HG02623 (cell line): ENCODE measurements at regions not wholly inside any gene's neighbourhood (a gene's known extent, or its start where the extent isn't known, plus 50 kb on each side); places are given as distances from the start of the nearest gene placed in this dataset.

ENCODE experiments used
- ATAC-seq: cut with Tn5 transposase; IDR thresholded peaks from one replicate; pipeline ENCODE4 v1.9.1; 2021; ENCODE audit warnings: moderate library complexity; ENCODE audit not compliant: unreplicated experiment

DNA sequence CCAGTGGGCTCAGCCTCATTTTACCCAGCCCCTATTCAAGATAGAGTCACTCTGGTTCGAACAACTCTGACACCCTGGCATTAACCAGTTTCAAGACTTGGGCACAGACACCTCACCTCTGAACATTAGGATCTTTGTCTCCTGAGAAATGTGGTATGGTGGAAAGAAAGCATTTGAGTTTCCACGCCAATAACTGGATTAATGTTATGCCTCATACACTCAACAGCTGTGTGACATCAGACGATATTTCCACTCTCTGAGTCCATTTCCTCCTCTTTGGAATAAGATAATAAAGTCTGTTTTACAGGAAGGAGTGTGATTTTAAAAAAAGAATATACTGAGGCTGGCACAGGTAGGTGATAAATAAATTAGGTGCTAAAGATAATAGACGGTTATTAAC lies 121.3 kb upstream of the CHL1 start:
- ATAC-seq: no peak

DNA sequence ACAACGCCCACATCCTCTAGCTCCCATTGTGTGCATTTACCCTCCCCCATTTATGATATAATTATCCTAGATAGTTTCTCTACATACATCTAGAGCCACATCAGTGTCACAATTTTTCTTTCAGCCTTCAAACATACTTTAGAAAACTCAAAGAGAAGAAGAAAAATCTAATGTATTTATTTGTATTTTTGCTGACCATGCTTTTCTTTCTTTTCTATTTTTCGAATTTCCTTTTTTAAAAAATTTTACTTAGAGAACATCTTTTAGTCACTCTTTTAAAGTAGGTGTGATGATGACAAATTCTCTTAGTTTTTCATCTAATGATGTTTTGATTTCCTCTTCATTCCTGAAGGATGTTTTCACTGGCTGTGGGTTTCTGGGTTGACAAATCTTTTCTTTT lies 117.0 kb upstream of the CHL1 start:
- no peak for ATAC-seq

DNA sequence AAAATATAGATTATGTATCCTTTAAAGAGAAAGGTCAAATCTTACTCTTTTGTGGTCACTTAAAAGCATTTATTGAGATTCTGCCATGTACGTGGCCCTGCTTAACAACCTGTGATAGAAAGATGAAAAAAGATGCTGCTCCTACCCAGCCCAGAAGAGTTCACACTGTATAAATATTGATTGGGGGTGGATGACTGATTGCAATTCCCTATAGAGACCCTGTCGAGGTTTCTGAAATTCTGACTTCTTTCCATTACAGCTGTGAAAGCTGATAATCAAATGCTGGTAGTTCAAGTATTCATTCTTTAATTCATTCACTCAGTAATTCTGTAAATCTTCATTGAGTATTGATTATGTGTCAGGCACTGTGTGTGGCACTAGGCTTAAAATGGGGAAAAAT lies 114.1 kb upstream of the CHL1 start:
- ATAC-seq: no peak

GRCh38 chr3:83096-83495 lies 113.5 kb upstream of the CHL1 start:
- ATAC-seq: no peak

DNA sequence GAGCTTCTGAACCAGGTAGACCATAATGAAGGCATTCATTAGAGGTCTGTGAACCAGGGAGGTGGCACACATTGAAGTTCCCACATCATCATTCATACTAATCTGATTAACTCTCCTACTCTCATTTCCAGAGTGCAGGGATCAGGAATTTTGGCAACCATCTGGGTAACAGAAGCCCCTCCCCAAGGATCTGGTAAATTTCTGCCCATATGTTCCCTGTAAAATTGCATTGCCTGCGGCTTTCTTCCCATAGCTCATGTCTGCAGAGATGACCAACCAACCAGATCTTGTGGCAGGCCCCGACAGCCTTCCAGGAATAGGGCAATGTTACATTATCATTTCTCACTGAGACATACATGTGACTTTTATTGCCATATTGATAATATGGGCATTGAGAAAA lies 111.4 kb upstream of the CHL1 start:
- ATAC-seq: no peak

DNA sequence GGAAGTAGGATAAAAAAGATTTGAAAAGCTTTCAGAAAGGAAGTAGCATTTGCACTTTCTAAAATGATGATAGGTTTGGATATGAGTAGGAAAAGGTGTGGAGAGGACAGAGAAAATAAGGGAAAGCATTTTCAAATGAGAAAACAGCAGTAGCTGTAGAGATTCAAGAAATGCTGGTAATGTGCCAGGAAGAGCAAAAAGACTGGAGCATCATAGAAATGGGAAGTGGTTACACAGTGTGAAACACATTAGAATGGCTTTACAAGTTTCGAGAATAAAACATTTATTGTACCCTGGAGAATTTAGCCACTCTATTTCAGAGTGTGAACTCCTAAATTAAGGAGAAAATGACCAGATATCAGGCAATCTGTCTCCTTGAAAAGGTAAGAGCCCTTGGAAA lies 108.3 kb upstream of the CHL1 start:
- ATAC-seq: no peak

DNA sequence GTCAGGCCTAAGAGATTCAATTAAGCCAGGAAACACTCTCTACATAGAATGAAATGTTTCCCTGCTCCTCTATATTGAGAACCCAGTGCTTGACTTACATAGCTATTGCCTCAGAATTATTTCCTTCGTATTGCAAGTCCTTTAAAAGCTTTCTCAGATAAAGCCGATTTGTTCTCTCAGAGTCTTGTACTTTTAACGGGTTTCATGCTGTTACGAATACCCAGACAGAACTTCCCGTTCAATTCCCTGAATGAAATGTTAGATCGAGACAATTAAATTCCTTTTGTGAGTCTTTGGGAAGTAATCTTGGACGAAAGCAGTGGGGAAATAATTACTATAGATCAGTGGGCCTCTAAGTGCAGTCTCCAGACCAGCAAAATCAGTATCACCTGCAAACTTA lies 102.8 kb upstream of the CHL1 start:
- no peak for ATAC-seq

DNA sequence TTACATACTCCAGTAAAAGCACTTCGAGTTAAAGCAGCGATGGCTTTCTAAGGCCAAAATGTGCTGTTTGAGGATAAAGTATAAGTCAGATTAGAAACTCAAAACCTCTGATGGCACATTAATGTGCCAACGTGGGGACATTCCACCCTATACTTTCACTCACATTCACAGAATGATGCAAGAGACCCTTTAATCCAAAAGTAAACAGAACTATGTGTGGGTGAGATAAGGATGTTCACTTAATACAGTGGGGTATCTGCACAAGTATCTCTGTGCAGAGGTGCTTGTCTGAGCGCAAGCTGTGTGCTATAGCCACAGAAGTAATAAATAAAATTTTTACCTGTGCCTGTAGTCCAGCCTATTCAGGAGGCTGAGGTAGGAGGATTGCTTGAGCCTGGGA lies 100.3 kb upstream of the CHL1 start:
- ATAC-seq: no peak

DNA sequence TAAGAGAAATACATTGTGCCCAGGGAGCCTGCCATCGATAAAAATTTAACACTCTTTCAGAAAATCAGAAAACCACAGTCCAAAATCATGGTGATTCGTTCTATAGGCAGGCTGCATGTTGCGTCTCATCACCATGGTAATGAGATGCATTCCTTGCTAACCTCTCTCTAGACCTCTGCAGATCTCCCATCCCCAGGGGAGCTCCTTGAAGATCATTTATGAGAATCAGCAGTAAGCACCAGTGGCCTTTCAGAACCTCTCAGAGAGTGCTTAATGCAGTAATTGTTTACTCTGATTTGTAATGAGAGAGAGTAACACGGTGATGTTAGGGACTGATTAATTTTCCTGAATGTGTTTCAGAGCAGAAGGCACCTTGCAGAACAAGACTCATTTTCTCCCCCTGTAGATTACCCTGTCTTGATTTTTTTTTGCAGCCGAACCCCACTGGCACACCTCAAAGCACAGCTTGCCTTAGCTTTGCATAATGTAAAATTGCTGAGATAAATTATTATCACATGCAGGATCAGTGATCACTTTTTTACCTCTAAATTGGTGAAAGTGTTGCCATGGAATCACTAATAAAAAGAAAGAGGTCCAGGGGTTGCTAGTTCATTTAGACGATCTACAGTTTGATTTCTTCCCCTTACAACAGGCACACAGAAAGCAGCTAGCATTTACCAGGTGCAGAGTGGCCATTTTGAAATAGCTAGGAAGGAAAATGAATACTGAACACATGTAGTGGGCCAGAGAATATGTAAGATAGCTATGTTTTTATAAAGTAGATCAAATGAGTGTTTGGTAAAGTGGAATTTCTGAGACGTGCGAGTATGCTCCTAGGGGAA lies 98.9 kb upstream of the CHL1 start:
- no peak for ATAC-seq

DNA sequence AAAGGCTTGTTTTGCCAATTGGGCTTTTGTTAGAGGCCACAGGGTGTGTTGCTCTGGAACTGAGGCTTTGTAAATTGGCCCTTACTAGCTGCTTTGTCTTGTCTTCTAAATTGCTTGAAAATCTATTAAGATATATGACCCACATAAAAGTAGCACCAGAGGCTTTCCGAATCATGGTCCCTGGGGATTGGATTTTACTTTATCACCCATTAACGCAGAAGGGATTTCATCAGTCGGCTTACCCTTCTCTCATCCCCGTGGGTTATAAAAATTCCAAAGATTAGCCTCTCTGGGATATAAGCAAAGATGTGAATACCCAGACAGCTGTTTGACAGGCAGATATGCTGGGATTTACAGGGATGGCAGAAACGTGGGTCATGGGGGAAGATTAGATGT lies 98.3 kb upstream of the CHL1 start:
- no peak for ATAC-seq

DNA sequence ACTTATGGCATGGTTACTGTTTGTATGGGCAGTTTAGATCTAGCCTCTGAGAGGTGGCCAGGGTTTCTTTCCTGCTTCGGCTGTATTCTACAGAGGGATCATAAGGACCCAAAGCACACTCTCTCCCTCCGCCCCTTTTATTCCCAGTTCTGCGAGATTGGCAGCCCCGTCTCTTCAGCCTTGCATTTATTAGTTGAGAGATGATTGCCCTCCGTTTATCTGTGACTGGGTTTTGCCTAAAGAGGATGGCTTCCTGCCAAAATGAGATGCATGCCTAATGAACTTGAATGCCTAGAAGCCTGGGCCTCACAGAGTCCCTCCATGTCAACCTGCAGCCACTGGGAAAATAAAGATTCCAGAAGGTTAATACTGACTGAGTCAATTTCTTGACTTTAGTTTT lies 97.1 kb upstream of the CHL1 start:
- ATAC-seq: no peak

DNA sequence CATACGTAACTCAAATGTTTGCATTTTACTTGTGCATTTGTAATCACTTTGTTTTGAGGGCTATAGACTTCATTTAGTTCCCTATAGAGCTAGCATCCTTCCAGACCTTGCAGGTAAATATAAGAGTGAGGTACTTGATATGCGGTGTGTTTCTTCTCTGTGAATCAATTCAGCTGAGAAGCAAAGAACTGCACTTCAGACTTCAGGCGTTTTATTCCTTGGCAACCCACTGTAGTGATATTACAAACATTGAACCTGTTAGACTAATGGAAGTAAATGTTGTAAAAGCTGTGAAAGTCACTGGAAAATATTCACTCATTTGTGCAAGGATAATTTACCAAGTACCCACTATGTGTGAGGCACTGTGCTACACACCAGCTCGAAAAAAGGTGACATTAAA lies 94.1 kb upstream of the CHL1 start:
- ATAC-seq: no peak

DNA sequence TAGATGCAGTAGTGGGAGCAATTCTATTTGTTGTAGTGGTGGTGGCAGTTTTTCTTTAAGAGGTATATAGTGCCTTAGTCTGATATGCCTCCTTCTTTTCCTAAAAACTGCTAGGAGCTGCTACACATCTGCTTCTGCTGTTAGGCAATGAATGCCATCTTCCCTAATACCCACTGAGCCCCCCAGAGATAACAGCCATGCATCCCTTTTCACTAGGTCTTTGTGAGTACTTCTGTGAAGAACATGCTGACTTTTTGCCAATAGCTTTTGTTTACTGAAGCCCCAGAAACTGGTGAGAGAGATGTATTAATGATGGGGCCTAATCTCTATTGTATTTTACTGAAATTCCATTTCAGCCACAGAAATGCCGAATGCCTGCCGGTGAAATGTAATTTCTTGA lies 92.6 kb upstream of the CHL1 start:
- no peak for ATAC-seq

GRCh38 chr3:105585-105984 lies 91.0 kb upstream of the CHL1 start:
- no peak for ATAC-seq

- ATAC-seq: no peak
Observed at GRCh38 chr3:106619-107018, 89.9 kb upstream of the CHL1 start.

DNA sequence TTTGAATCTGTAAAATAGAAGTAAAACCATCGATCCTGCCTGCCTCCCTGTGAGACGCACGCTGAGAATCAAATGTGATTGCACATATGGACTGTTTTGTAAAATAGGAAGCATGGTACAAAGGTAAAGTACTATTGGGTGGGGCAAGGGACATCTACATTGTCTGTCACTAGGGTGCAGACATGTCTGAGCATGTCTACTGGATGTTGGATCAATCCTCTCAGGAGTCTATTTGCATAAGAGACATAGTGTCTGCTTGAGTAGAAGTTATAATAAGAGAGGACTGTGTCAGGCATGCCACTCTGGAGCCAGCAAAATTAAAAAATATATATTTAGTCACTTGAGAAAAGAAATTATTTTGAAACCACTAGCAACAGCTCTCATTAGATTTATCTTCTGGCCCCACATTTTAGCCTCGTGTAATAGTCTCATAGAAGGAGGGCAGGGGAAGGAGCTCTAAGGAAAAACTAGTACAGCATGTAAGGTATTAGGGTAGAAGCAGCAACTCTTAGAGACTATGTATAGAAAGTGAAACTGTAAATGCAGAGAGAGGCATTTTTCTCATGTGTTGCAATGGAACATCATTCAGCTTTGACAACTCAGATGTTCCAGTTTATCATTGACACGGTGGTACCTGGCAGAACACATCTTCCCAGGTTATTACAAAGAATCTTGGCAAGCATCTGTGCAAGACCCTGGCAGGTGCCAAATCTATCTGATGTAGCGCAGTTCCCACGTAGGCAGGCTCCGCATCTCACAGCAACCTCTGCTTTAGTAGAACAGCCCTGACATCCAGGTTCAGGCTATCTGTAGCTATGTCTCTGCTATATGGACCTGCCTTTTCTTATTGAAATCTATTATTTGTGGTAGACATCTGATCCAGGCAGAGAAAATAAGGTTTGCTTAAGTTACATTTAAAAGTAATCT lies 85.2 kb upstream of the CHL1 start:
- ATAC-seq: peak; percentile 73

GRCh38 chr3:112773-113172 lies 83.8 kb upstream of the CHL1 start:
- ATAC-seq: no peak

DNA sequence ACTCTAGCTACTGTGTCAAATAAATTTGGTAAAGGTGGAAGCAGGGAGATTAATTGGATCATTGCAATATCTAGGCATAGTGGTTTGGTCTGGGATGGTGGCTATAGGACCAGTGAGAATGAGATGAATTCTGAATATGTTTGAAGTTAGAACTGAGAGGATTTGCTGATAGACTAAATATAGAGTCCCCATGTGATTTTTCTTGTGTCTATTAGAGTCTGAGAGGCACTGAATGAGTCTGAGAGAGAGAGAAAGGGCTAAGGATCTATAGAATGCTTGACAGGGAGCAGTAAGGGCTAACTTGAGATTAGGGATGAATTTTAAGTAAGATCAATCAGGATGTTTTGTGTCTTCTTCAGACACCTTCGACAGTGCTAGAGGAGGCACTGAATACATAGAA lies 77.9 kb upstream of the CHL1 start:
- ATAC-seq: no peak

DNA sequence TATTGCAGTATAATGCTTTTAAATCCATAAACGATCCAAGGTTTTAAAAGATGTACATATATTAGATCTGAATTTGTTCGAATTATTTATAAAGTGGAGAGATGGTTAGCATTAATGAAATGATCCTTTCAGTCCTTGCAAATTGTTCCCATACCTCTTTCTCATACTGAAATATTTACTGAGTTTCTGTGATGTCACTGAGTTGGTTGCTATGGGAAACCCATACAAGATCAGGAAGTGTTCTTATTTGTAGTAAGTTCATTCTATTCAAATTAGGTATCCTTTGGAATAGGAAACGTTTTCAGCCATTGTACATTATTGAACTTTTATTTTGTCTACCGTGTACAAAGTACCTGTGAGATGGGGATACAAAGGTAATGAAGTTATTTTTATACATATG lies 73.2 kb upstream of the CHL1 start:
- ATAC-seq: no peak

DNA sequence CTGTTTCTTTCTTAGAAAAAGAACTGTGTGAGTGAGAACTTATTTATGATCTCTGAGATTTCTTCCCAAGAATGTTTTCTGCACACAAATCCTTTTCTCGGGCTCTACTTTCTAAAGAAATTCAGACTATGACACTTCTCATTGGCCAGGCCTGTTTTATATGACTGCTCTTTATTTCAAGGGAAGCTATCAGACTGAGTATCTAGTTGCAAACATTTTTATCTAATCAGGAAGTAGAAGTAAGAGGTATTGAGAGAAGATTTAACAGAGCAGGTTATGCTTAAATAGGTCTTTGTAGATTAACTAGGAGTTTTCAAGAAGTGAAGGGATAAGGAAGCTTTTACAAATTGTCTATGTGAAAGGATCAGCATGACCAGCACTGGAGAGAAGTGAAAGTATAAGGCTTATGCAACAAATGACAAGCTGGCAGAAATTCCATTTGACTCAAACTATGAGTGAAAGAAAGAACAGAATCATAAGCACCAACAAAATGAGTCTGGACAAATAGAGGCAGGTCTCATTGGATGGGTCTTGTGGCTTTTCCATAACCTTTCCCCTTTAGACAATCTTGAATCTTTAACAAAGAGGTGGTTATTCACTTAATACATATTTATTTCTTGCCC lies 71.9 kb upstream of the CHL1 start:
- peak; percentile 60 for ATAC-seq

DNA sequence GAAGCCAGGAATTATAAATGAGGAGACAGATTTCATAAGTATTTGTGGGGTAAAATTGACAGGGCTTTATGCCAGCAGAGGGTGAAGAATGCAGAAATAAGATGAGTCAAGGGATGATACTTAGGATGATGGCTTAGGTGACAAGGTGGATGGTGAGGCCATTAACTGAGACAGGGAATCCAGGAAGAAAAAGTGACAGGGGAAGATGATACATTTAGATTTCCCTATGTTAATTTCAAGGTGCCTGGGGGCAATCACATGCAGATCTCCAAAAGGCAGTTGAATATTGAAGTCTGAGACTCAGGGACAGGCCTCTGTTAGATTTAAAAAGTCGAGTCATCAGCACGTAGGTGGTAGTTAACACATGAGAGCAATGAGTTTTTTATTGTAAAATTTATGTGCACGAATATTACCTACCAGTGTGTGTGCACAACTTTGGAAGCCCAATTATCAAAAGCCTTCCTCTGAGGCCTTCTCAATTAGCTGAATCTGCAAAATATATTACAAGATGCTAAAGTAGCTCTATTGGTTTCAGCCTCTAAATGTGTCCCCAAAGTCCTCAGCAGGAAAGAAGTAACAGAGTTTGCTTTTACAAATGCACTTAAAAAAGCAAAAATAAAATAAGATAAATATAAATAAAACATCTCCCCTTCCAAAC lies 67.9 kb upstream of the CHL1 start:
- ATAC-seq: no peak
